ENCODE measurements at regions not wholly inside any gene's neighbourhood (a gene's known extent, or its start where the extent isn't known, plus 50 kb on each side); places are given as distances from the start of the nearest gene placed in this dataset.
"Not testable (repeated sequence)": the region's sequence is repeated elsewhere in the genome, so short reads cannot be mapped to it uniquely, and the experiment has no call there.

DNA sequence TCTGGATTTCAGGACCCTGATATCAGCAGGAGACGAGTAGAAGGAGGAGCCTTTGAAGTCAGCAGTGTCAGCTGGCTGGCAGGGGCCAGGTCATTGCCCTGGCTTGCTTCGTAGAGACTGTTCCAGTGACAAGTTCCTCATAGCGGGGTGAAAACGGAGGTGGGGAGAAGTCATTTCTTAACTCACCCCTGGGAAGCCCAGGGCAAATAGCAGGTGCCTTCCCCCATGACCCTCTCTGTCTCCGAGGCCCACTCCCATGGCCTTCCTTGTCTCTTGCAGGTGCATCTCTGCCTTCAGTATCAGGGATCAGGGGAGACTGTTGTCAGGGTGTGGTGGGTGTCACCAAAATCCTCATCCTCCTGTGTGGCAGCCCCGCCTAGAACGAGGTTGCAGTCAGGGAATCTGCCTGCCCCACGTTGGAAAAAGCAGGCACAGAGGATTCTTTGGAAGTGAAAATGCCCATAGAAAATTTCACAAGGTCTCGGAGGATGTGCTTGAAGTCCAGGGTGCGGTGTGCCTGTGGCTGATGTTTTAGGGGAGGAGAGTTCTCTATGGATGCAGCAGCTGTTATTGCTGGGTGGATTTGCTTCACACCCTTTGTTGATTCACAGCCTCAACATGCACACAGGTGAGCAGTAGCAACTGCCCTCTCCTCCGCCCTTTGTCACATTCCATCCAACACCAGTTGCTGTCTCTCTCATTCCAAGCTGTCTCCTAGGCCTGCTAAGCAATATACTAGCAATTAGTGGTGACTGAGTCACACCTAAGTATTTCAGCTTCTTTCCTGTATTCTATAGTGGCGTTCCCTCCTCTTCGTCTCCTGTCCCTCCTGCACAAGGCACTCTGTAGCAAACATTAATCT lies 142.6 kb upstream of the FHL2 start:
- Histone ChIP-seq H3K27me3 (ENCODE audit: control insufficient read depth in 5 of 5, insufficient read depth in 4 of 5, low read length in 5 of 5) (peaks cover 0 to 6% (median 4%) of the 10 kb centered on the region in 5 donors), H3K4me3 (ENCODE audit: low read depth in 1 of 5, low read length in 5 of 5) (no peak overlapping the region), H3K9me3 (ENCODE audit: control insufficient read depth in 5 of 5, low read length in 5 of 5) (no peaks in the 10 kb centered on the region), H3K36me3 (ENCODE audit: control insufficient read depth in 5 of 5, insufficient read depth in 5 of 5, low read length in 5 of 5) (no peaks in the 10 kb centered on the region), H3K9ac (ENCODE audit: low read length in 5 of 5) (no peak overlapping the region), H3K27ac (ENCODE audit: low read depth, low read length) (no peak overlapping the region), H3K4me1 (ENCODE audit: control insufficient read depth in 5 of 5, insufficient read depth in 5 of 5, low read length in 5 of 5) (peaks cover 0 to 4% (median 2%) of the 10 kb centered on the region in 5 donors)

DNA sequence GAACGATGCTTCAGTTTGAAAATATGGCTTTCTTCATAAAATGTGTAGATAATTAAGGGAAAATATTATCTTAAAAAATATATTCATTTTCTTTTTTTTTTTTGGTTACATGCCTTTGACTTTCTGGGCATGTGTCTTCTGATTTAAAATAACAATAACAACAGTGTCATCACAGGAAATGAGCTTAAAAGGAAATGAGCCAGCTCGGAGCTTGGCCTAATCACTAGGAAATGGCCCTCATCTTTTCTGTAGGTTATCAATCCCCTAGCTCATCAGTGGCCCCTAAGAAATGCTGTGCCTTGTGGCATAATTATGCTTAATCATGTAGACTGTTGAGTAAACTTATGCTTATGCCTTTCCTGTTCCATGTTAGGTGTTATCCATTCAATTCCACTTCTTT lies 141.8 kb upstream of the FHL2 start:
- Histone ChIP-seq H3K36me3 (ENCODE audit: control insufficient read depth in 5 of 5, insufficient read depth in 5 of 5, low read length in 5 of 5) (no peaks in the 10 kb centered on the region), H3K27me3 (ENCODE audit: control insufficient read depth in 5 of 5, insufficient read depth in 4 of 5, low read length in 5 of 5) (peaks cover 0 to 4% (median 2%) of the 10 kb centered on the region in 5 donors), H3K4me1 (ENCODE audit: control insufficient read depth in 5 of 5, insufficient read depth in 5 of 5, low read length in 5 of 5) (no peaks in the 10 kb centered on the region), H3K9ac (ENCODE audit: low read length in 5 of 5) (no peak overlapping the region), H3K27ac (ENCODE audit: low read depth, low read length) (no peak overlapping the region), H3K4me3 (ENCODE audit: low read depth in 1 of 5, low read length in 5 of 5) (no peak overlapping the region), H3K9me3 (ENCODE audit: control insufficient read depth in 5 of 5, low read length in 5 of 5) (no peaks in the 10 kb centered on the region)

DNA sequence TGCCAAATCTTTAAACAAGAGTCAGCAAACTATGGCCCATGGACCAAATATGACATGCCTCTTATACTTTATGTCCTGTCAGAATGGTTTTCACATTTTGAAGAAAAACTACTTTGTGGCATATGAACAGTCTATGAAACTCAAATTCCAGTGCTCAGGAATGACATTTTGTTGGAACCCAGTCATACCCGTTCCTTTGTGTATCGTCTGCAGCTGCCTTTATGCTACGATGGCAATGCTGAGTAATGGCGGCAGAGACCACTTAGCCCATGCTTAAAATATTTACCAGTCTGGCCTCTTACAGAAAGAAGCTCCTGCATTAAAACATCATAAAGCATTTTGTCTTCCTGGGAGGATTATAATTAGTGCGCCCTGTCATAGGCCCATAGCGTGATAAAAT lies 140.5 kb upstream of the FHL2 start:
- Histone ChIP-seq H3K9me3 (ENCODE audit: control insufficient read depth in 5 of 5, low read length in 5 of 5) (no peaks in the 10 kb centered on the region), H3K4me3 (ENCODE audit: low read depth in 1 of 5, low read length in 5 of 5) (no peak overlapping the region), H3K36me3 (ENCODE audit: control insufficient read depth in 5 of 5, insufficient read depth in 5 of 5, low read length in 5 of 5) (no peaks in the 10 kb centered on the region), H3K9ac (ENCODE audit: low read length in 5 of 5) (no peak overlapping the region), H3K27ac (ENCODE audit: low read depth, low read length) (no peak overlapping the region), H3K4me1 (ENCODE audit: control insufficient read depth in 5 of 5, insufficient read depth in 5 of 5, low read length in 5 of 5) (no peaks in the 10 kb centered on the region), H3K27me3 (ENCODE audit: control insufficient read depth in 5 of 5, insufficient read depth in 4 of 5, low read length in 5 of 5) (peaks cover 0 to 6% (median 2%) of the 10 kb centered on the region in 5 donors)

DNA sequence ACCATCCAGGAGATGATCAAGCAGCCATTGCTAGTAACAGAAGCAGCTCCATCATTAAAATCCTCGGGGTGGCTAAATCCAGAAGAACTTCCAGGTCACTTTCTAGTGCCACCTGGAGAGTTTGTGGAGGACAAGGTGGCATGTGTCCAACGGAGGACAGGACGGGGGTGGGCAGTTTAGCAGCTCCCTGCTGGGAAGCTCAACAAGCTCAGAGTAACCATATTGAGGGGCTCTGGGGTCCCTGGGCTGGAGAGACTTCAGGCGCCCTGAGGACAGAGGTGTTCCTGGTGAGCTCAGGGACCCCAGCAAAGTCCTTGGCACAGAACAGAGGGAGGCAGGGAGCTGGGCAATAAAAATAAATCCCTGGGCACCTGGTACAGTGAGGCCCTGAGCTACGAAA lies 140.0 kb upstream of the FHL2 start:
- Histone ChIP-seq H3K4me3 (ENCODE audit: low read depth in 1 of 5, low read length in 5 of 5) (no peak overlapping the region), H3K27ac (ENCODE audit: low read depth, low read length) (no peak overlapping the region), H3K9me3 (ENCODE audit: control insufficient read depth in 5 of 5, low read length in 5 of 5) (no peaks in the 10 kb centered on the region), H3K4me1 (ENCODE audit: control insufficient read depth in 5 of 5, insufficient read depth in 5 of 5, low read length in 5 of 5) (no peaks in the 10 kb centered on the region), H3K9ac (ENCODE audit: low read length in 5 of 5) (no peak overlapping the region), H3K27me3 (ENCODE audit: control insufficient read depth in 5 of 5, insufficient read depth in 4 of 5, low read length in 5 of 5) (peaks cover 0 to 6% (median 2%) of the 10 kb centered on the region in 5 donors), H3K36me3 (ENCODE audit: control insufficient read depth in 5 of 5, insufficient read depth in 5 of 5, low read length in 5 of 5) (no peaks in the 10 kb centered on the region)

DNA sequence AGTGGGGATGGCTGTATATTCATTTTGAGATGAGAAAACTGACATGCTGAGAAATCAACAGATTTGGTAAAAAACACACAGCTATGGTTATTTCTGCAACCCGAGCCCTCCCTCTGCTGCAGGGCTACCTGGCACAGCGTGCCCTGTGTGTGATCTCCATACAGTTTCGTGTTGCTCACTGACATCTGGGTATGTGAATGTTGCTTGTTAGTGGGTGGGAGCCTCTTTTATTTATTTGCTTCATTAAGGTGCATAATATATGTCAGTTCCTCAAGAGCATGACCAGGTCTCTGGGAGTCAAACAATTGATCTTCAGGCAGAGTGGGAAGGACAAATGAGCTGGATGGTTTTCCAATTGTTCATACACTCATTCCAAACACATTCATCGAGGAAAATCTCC lies 139.1 kb upstream of the FHL2 start:
- Histone ChIP-seq H3K4me1 (ENCODE audit: control insufficient read depth in 5 of 5, insufficient read depth in 5 of 5, low read length in 5 of 5) (no peaks in the 10 kb centered on the region), H3K9me3 (ENCODE audit: control insufficient read depth in 5 of 5, low read length in 5 of 5) (no peaks in the 10 kb centered on the region), H3K9ac (ENCODE audit: low read length in 5 of 5) (no peak overlapping the region), H3K27ac (ENCODE audit: low read depth, low read length) (no peak overlapping the region), H3K4me3 (ENCODE audit: low read depth in 1 of 5, low read length in 5 of 5) (no peak overlapping the region), H3K27me3 (ENCODE audit: control insufficient read depth in 5 of 5, insufficient read depth in 4 of 5, low read length in 5 of 5) (peaks cover 0 to 6% (median 2%) of the 10 kb centered on the region in 5 donors), H3K36me3 (ENCODE audit: control insufficient read depth in 5 of 5, insufficient read depth in 5 of 5, low read length in 5 of 5) (no peaks in the 10 kb centered on the region)

DNA sequence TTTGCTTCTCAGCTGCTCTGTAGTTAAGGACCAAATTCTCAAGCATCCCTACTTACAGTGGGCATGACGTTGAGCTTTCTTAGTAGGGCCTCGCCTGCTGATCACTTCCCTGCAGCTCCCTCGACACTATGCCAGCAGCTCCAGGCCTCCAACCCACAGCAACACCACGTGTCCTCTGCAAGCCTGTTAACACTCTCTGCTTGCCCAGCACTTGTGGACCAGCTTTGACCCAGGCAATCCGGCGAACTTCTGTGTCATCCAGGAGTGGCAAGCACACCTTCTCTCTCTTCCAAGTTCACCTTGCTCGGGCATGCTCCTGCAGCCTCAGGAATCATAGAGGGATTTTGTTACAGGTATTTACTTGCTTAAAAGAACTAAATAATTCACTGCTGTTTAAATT lies 138.6 kb upstream of the FHL2 start:
- Histone ChIP-seq H3K4me3 (ENCODE audit: low read depth in 1 of 5, low read length in 5 of 5) (no peak overlapping the region), H3K9ac (ENCODE audit: low read length in 5 of 5) (no peak overlapping the region), H3K27me3 (ENCODE audit: control insufficient read depth in 5 of 5, insufficient read depth in 4 of 5, low read length in 5 of 5) (peaks cover 0 to 6% (median 2%) of the 10 kb centered on the region in 5 donors), H3K27ac (ENCODE audit: low read depth, low read length) (no peak overlapping the region), H3K36me3 (ENCODE audit: control insufficient read depth in 5 of 5, insufficient read depth in 5 of 5, low read length in 5 of 5) (no peaks in the 10 kb centered on the region), H3K9me3 (ENCODE audit: control insufficient read depth in 5 of 5, low read length in 5 of 5) (no peaks in the 10 kb centered on the region), H3K4me1 (ENCODE audit: control insufficient read depth in 5 of 5, insufficient read depth in 5 of 5, low read length in 5 of 5) (no peaks in the 10 kb centered on the region)

DNA sequence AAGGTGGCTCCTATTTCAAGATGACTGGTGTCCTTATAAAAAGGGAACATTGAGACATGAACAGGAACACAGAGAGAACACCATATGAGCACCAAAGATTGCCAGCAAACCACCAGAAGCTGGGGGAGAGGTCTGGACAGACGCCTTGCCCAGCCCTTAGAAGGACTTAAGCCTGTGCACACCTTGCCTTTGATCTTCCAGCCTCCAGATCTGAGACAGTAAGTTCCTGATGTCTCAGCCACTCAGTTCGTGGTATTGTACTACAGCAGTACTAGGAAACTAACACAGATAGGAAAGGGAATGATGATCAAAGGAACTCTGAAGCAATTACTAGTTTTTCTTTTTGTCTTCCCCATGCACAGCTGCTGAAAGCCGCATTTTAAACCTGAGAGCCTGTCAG lies 137.3 kb upstream of the FHL2 start:
- H3K27ac ChIP-seq (ENCODE audit: low read depth, low read length): no peak overlapping the region
- no peaks in the 10 kb centered on the region for H3K4me1 ChIP-seq (ENCODE audit: control insufficient read depth in 5 of 5, insufficient read depth in 5 of 5, low read length in 5 of 5)
- H3K4me3 ChIP-seq (ENCODE audit: low read depth in 1 of 5, low read length in 5 of 5): no peak overlapping the region
- no peaks in the 10 kb centered on the region for H3K36me3 ChIP-seq (ENCODE audit: control insufficient read depth in 5 of 5, insufficient read depth in 5 of 5, low read length in 5 of 5)
- H3K9ac ChIP-seq (ENCODE audit: low read length in 5 of 5): no peak overlapping the region
- no peaks in the 10 kb centered on the region for H3K9me3 ChIP-seq (ENCODE audit: control insufficient read depth in 5 of 5, low read length in 5 of 5)
- H3K27me3 ChIP-seq (ENCODE audit: control insufficient read depth in 5 of 5, insufficient read depth in 4 of 5, low read length in 5 of 5): peaks cover 0 to 6% (median 2%) of the 10 kb centered on the region in 5 donors

DNA sequence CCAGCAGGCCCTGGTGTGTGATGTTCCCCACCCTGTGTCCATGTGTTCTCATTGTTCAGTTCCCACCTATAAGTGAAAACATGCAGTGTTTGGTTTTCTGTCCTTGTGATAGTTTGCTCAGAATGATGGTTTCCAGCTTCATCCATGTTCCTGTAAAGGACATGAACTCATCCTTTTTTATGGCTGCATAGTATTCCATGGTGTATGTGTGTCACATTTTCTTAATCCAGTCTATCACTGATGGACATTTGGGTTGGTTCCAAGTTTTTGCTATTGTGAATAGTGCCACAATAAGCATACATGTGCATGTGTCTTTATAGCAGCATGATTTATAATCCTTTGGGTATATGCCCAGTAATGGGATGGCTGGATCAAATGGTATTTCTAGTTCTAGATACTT lies 130.4 kb upstream of the FHL2 start:
- H3K9me3 ChIP-seq (ENCODE audit: control insufficient read depth in 5 of 5, low read length in 5 of 5); H3K4me1 ChIP-seq (ENCODE audit: control insufficient read depth in 5 of 5, insufficient read depth in 5 of 5, low read length in 5 of 5); H3K36me3 ChIP-seq (ENCODE audit: control insufficient read depth in 5 of 5, insufficient read depth in 5 of 5, low read length in 5 of 5); H3K4me3 ChIP-seq (ENCODE audit: low read depth in 1 of 5, low read length in 5 of 5); H3K27me3 ChIP-seq (ENCODE audit: control insufficient read depth in 5 of 5, insufficient read depth in 4 of 5, low read length in 5 of 5); H3K9ac ChIP-seq (ENCODE audit: low read length in 5 of 5); H3K27ac ChIP-seq (ENCODE audit: low read depth, low read length): not testable (repeated sequence)

DNA sequence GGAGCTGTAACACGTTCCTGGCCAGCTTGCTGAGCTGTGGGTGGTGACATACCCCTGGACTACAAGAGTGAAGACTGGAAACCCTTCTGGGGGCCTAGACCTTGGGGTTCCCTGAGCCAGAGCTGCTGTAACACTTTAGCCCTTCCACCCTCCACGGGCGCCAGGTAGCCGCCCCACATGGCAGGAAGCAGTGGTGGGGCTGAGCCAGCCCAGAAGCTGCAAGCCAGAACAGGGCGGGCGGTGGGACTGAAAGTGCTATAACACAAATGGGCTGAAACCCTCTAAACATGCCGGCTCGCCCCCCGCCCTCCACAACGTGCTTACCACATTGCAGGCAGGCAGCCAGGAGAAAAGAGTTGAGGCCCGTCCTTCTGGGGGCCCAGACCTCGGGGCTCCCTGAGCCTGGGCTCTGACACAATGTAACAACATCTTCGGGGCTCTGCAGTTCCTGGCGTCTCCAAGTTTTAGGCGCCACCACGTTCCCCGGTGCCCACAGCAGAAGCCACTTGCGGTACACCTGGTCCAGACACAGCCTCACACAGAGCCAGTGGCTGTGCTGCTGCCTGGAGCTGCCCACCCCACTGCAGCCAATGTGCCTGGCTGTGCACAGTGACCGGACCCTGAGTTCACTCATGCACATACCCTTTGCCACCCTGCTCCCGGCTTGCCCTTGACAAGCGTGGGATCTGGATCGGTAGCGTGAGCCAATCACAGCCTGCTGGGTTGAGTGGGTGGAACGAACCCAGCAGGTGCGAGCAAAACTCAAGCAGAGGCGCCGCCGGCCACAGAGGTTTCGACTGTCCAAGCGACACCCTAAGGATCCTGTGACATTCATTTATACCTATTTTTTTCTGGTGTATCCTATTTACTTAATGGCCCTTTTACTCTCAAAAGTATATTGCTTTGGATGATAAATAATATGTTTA lies 127.4 kb upstream of the FHL2 start:
- peaks cover 0 to 4% (median 4%) of the 10 kb centered on the region in 5 donors for H3K27me3 ChIP-seq (ENCODE audit: control insufficient read depth in 5 of 5, insufficient read depth in 4 of 5, low read length in 5 of 5)
- H3K4me1 ChIP-seq (ENCODE audit: control insufficient read depth in 5 of 5, insufficient read depth in 5 of 5, low read length in 5 of 5): no peaks in the 10 kb centered on the region
- no peak overlapping the region for H3K27ac ChIP-seq (ENCODE audit: low read depth, low read length)
- H3K4me3 ChIP-seq (ENCODE audit: low read depth in 1 of 5, low read length in 5 of 5): no peak overlapping the region
- H3K36me3 ChIP-seq (ENCODE audit: control insufficient read depth in 5 of 5, insufficient read depth in 5 of 5, low read length in 5 of 5): no peaks in the 10 kb centered on the region
- H3K9ac ChIP-seq (ENCODE audit: low read length in 5 of 5): no peak overlapping the region
- no peaks in the 10 kb centered on the region for H3K9me3 ChIP-seq (ENCODE audit: control insufficient read depth in 5 of 5, low read length in 5 of 5)

DNA sequence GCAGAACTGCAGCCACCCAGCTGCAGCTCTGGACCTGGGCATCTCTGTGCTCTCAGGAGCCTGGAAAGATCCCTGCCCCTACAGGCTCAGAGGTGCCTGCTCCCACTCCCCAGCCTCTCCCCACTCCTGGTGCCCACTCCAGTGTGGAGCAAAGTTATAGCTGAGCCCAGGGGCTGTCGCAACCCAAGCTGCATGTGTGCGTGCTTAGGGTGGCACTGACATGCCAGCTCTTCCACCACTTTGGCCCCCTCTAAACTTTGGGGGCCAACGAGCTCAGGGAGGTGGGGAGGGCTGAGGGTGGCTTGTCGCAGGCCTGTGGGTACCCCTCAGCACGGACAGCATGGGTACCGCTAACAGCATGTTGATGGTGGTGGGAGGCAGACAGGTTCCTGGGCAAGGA lies 126.3 kb upstream of the FHL2 start:
- no peak overlapping the region for H3K9ac ChIP-seq (ENCODE audit: low read length in 5 of 5)
- no peak overlapping the region for H3K4me3 ChIP-seq (ENCODE audit: low read depth in 1 of 5, low read length in 5 of 5)
- H3K4me1 ChIP-seq (ENCODE audit: control insufficient read depth in 5 of 5, insufficient read depth in 5 of 5, low read length in 5 of 5): no peaks in the 10 kb centered on the region
- peaks cover 0 to 4% (median 4%) of the 10 kb centered on the region in 5 donors for H3K27me3 ChIP-seq (ENCODE audit: control insufficient read depth in 5 of 5, insufficient read depth in 4 of 5, low read length in 5 of 5)
- no peaks in the 10 kb centered on the region for H3K9me3 ChIP-seq (ENCODE audit: control insufficient read depth in 5 of 5, low read length in 5 of 5)
- no peak overlapping the region for H3K27ac ChIP-seq (ENCODE audit: low read depth, low read length)
- no peaks in the 10 kb centered on the region for H3K36me3 ChIP-seq (ENCODE audit: control insufficient read depth in 5 of 5, insufficient read depth in 5 of 5, low read length in 5 of 5)
